Activated naive CD4-positive, alpha-beta T cell treated with anti-CD3 and anti-CD28 coated beads, Interleukin-2, amount 50 U/mL, for 72 hours (primary cell): ENCODE measurements at regions not wholly inside any gene's neighbourhood (a gene's known extent, or its start where the extent isn't known, plus 50 kb on each side); places are given as distances from the start of the nearest gene placed in this dataset.

ENCODE experiments used
- ATAC-seq, 2 donors: fragments of 150-1000 bp; cut with Tn5 transposase; 2 replicates each; pipeline ENCODE4 v1.10.0; 2021; ENCODE audit warnings: mild to moderate bottlenecking in 2 of 2, moderate library complexity in 2 of 2
- DNase-seq, 2 donors: peaks; one replicate each; pipeline ENCODE4 v3.0.0; 2021 to 2022; ENCODE audit warnings: low spot score in 2 of 2
- H3K27ac Mint-ChIP-seq, 2 donors: one replicate each; pipeline ENCODE4 v1.8.0; 2022; ENCODE audit warnings: mild to moderate bottlenecking in 2 of 2, mixed read lengths in 2 of 2
- H3K36me3 Mint-ChIP-seq, 2 donors: one replicate each; pipeline ENCODE4 v1.8.0; 2022; ENCODE audit warnings: mixed read lengths in 2 of 2
- H3K9me3 Mint-ChIP-seq, 2 donors: one replicate each; pipeline ENCODE4 v1.8.0; 2022; ENCODE audit warnings: mixed read lengths in 2 of 2

GRCh38 chr2:198825534-198825933 lies 632.2 kb downstream of the SATB2 start:
- no peaks in the 10 kb centered on the region for H3K36me3 Mint-ChIP-seq
- ATAC-seq (no peak), DNase-seq (no peak)
- H3K9me3 Mint-ChIP-seq = peaks cover 10 to 14% of the 10 kb centered on the region in 2 donors
- H3K27ac Mint-ChIP-seq = no peak overlapping the region

GRCh38 chr2:198817536-198817935 lies 640.2 kb downstream of the SATB2 start:
- Mint-ChIP-seq H3K9me3 (peaks cover 5 to 6% of the 10 kb centered on the region in 2 donors), H3K36me3 (no peaks in the 10 kb centered on the region), H3K27ac (no peak overlapping the region)
- ATAC-seq (no peak), DNase-seq (no peak)

GRCh38 chr2:198815626-198816025 lies 642.1 kb downstream of the SATB2 start:
- H3K9me3 Mint-ChIP-seq = no peaks in the 10 kb centered on the region
- H3K36me3 Mint-ChIP-seq = no peaks in the 10 kb centered on the region
- DNase-seq = no peak
- H3K27ac Mint-ChIP-seq = no peak overlapping the region
- no peak for ATAC-seq

GRCh38 chr2:198811198-198811597 lies 646.5 kb downstream of the SATB2 start:
- DNase-seq = no peak
- Mint-ChIP-seq H3K27ac (no peak overlapping the region), H3K9me3 (no peaks in the 10 kb centered on the region), H3K36me3 (no peaks in the 10 kb centered on the region)
- ATAC-seq = no peak

- no peak for ATAC-seq
- Mint-ChIP-seq H3K9me3 (no peaks in the 10 kb centered on the region), H3K27ac (no peak overlapping the region), H3K36me3 (no peaks in the 10 kb centered on the region)
- DNase-seq = no peak
Observed at GRCh38 chr2:198809976-198810375, 647.8 kb downstream of the SATB2 start.

GRCh38 chr2:198807131-198807530 lies 650.6 kb downstream of the SATB2 start:
- Mint-ChIP-seq H3K27ac (no peak overlapping the region), H3K36me3 (no peaks in the 10 kb centered on the region), H3K9me3 (no peaks in the 10 kb centered on the region)
- ATAC-seq (no peak), DNase-seq (no peak)

GRCh38 chr2:198795419-198795818 lies 662.3 kb downstream of the SATB2 start:
- no peak overlapping the region for H3K27ac Mint-ChIP-seq
- ATAC-seq (no peak), DNase-seq (no peak)
- H3K9me3 Mint-ChIP-seq = peaks cover 0 to 5% of the 10 kb centered on the region in 2 donors
- H3K36me3 Mint-ChIP-seq = no peaks in the 10 kb centered on the region

- ATAC-seq = no peak
- Mint-ChIP-seq H3K36me3 (no peaks in the 10 kb centered on the region), H3K9me3 (no peaks in the 10 kb centered on the region), H3K27ac (no peak overlapping the region)
- no peak for DNase-seq
Observed at GRCh38 chr2:198791623-198792022, 666.1 kb downstream of the SATB2 start.

GRCh38 chr2:198788676-198789075 lies 669.1 kb downstream of the SATB2 start:
- ATAC-seq = no peak
- H3K36me3 Mint-ChIP-seq = peaks cover 0 to 5% of the 10 kb centered on the region in 2 donors
- H3K9me3 Mint-ChIP-seq = peaks cover 0 to 4% of the 10 kb centered on the region in 2 donors
- no peak overlapping the region for H3K27ac Mint-ChIP-seq
- DNase-seq = no peak

- peaks cover 0 to 4% of the 10 kb centered on the region in 2 donors for H3K9me3 Mint-ChIP-seq
- DNase-seq (no peak), ATAC-seq (no peak)
- peaks cover 0 to 5% of the 10 kb centered on the region in 2 donors for H3K36me3 Mint-ChIP-seq
- H3K27ac Mint-ChIP-seq = no peak overlapping the region
Observed at GRCh38 chr2:198782734-198783133, 675.0 kb downstream of the SATB2 start.

- DNase-seq (no peak), ATAC-seq (no peak)
- Mint-ChIP-seq H3K9me3 (no peaks in the 10 kb centered on the region), H3K27ac (no peak overlapping the region), H3K36me3 (no peaks in the 10 kb centered on the region)
Observed at GRCh38 chr2:198776616-198777406, 680.9 kb downstream of the SATB2 start.

GRCh38 chr2:198775737-198776136 lies 682.0 kb downstream of the SATB2 start:
- no peaks in the 10 kb centered on the region for H3K36me3 Mint-ChIP-seq
- no peaks in the 10 kb centered on the region for H3K9me3 Mint-ChIP-seq
- H3K27ac Mint-ChIP-seq = no peak overlapping the region
- ATAC-seq = no peak
- no peak for DNase-seq

GRCh38 chr2:198774576-198774975 lies 683.2 kb downstream of the SATB2 start:
- H3K36me3 Mint-ChIP-seq = no peaks in the 10 kb centered on the region
- ATAC-seq (no peak), DNase-seq (no peak)
- H3K9me3 Mint-ChIP-seq = no peaks in the 10 kb centered on the region
- H3K27ac Mint-ChIP-seq = no peak overlapping the region

GRCh38 chr2:198767694-198768093 lies 690.0 kb downstream of the SATB2 start:
- no peak overlapping the region for H3K27ac Mint-ChIP-seq
- no peaks in the 10 kb centered on the region for H3K36me3 Mint-ChIP-seq
- no peaks in the 10 kb centered on the region for H3K9me3 Mint-ChIP-seq
- no peak for ATAC-seq
- DNase-seq = no peak

GRCh38 chr2:198763793-198764192 lies 693.9 kb downstream of the SATB2 start:
- Mint-ChIP-seq H3K27ac (no peak overlapping the region), H3K36me3 (no peaks in the 10 kb centered on the region), H3K9me3 (no peaks in the 10 kb centered on the region)
- DNase-seq = no peak
- no peak for ATAC-seq

- Mint-ChIP-seq H3K36me3 (no peaks in the 10 kb centered on the region), H3K27ac (no peak overlapping the region), H3K9me3 (no peaks in the 10 kb centered on the region)
- no peak for ATAC-seq
- no peak for DNase-seq
Observed at GRCh38 chr2:198762441-198762840, 695.3 kb downstream of the SATB2 start.

GRCh38 chr2:198757069-198757468 lies 700.7 kb downstream of the SATB2 start:
- no peak for ATAC-seq
- H3K27ac Mint-ChIP-seq = no peak overlapping the region
- H3K36me3 Mint-ChIP-seq = no peaks in the 10 kb centered on the region
- no peak for DNase-seq
- no peaks in the 10 kb centered on the region for H3K9me3 Mint-ChIP-seq

- Mint-ChIP-seq H3K9me3 (no peaks in the 10 kb centered on the region), H3K36me3 (no peaks in the 10 kb centered on the region), H3K27ac (no peak overlapping the region)
- no peak for ATAC-seq
- DNase-seq = no peak
Observed at GRCh38 chr2:198756166-198756565, 701.6 kb downstream of the SATB2 start.
